Small intestine (tissue), 7 donors: ENCODE measurements at regions not wholly inside any gene's neighbourhood (a gene's known extent, or its start where the extent isn't known, plus 50 kb on each side); places are given as distances from the start of the nearest gene placed in this dataset.
"Not testable (repeated sequence)": the region's sequence is repeated elsewhere in the genome, so short reads cannot be mapped to it uniquely, and the experiment has no call there.

Experiments
- DNase-seq, 2 donors: peaks; one replicate each; pipeline versions ENCODE4 v3.0.0 to v3.0.0-alpha.2; 2013
- FAIRE-seq: peaks from 2 replicates; lab custom pipeline; 2012; peaks lifted over from hg19 to GRCh38; lab: Jason Lieb, UNC
- H3K27ac ChIP-seq, 3 donors: one replicate each; pipeline ENCODE4 v1.5.1; 2013; ENCODE audit warnings: low read length in 2 of 3, mild to moderate bottlenecking in 2 of 3, control low read depth in 1 of 3, inconsistent platforms in 1 of 3, low read depth in 1 of 3, moderate library complexity in 1 of 3
- H3K27me3 ChIP-seq, 3 donors: one replicate each; pipeline ENCODE4 v1.6.1; 2013; ENCODE audit warnings: low read length in 3 of 3, inconsistent platforms in 1 of 3; ENCODE audit not compliant: control insufficient read depth in 3 of 3, insufficient read depth in 3 of 3
- H3K36me3 ChIP-seq, 3 donors: one replicate each; pipeline ENCODE4 v1.6.1; 2013; ENCODE audit warnings: low read length in 3 of 3, inconsistent platforms in 1 of 3, low read depth in 1 of 3, mild to moderate bottlenecking in 1 of 3, moderate library complexity in 1 of 3; ENCODE audit not compliant: control insufficient read depth in 3 of 3, insufficient read depth in 2 of 3
- H3K4me1 ChIP-seq, 3 donors: one replicate each; pipeline ENCODE4 v1.6.1; 2013; ENCODE audit warnings: low read length in 2 of 3, inconsistent platforms in 1 of 3, low read depth in 1 of 3, mild to moderate bottlenecking in 1 of 3, moderate library complexity in 1 of 3; ENCODE audit not compliant: control insufficient read depth in 3 of 3, insufficient read depth in 2 of 3
- H3K4me3 ChIP-seq, 3 donors: one replicate each; pipeline ENCODE4 v1.5.1; 2013; ENCODE audit warnings: low read length in 3 of 3, control low read depth in 1 of 3, inconsistent platforms in 1 of 3, low read depth in 1 of 3, mild to moderate bottlenecking in 1 of 3, moderate library complexity in 1 of 3
- H3K9me3 ChIP-seq, 2 donors: one replicate each; pipeline ENCODE4 v1.6.1; 2013; ENCODE audit warnings: low read depth in 1 of 2, low read length in 1 of 2; ENCODE audit not compliant: control insufficient read depth in 2 of 2, insufficient read depth in 1 of 2
- WGBS, 3 donors: extraction: QIAGEN DNeasy Blood & Tissue Kit; methylation state at CpG; one replicate each; pipeline ENCODE4 v1.1.7; 2013; 5-methylcytosine and 5-hydroxymethylcytosine counted together
- donor health status: healthy with polysubstance abuse.
- donor health status: control.
- donor health status: control.
- donor health status: Bipolar disorder and iron deficiency.
- donor health status: healthy.

DNA sequence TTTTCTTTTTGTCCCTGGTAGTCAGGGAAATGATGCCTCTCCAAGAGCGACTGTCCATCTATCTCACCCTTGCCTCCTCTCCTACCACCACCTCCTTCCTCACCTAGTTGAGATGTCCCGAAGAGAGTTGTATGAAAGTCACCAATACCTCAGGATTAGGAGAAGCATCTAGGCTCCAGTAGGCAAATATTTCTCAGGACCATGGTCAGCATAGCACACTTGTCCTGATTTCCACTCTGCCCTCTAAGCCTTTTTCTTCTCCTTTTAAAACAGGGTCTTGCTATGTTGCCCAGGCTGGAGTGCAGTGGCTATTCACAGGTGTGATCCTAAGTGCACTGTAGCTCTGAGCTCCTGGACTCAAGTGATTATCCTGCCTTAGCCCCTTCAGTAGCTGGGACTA lies 268.4 kb upstream of the PELI2 start:
- no peaks in the 10 kb centered on the region for H3K4me1 ChIP-seq
- H3K27ac ChIP-seq = no peak overlapping the region
- no peak for DNase-seq
- H3K9me3 ChIP-seq = peaks cover 0 to 16% of the 10 kb centered on the region in 2 donors
- WGBS, 3 donors = 83 to 100% (median 95%) methylated on average over 2 of the region's 2 CpGs
- H3K36me3 ChIP-seq = no peaks in the 10 kb centered on the region
- no peak overlapping the region for H3K4me3 ChIP-seq
- FAIRE-seq = no peak
- no peaks in the 10 kb centered on the region for H3K27me3 ChIP-seq

GRCh38 chr14:55850825-55851241 lies 267.4 kb upstream of the PELI2 start:
- peak in 1 of 2 donors; percentile 26 for DNase-seq
- FAIRE-seq = no peak
- Histone ChIP-seq H3K27me3 (no peaks in the 10 kb centered on the region), H3K4me3 (no peak overlapping the region), H3K27ac (no peak overlapping the region), H3K4me1 (no peaks in the 10 kb centered on the region), H3K36me3 (no peaks in the 10 kb centered on the region), H3K9me3 (peaks cover 0 to 6% of the 10 kb centered on the region in 2 donors)
- WGBS, 3 donors = 52 to 63% (median 55%) methylated on average over 4 of the region's 4 CpGs

DNA sequence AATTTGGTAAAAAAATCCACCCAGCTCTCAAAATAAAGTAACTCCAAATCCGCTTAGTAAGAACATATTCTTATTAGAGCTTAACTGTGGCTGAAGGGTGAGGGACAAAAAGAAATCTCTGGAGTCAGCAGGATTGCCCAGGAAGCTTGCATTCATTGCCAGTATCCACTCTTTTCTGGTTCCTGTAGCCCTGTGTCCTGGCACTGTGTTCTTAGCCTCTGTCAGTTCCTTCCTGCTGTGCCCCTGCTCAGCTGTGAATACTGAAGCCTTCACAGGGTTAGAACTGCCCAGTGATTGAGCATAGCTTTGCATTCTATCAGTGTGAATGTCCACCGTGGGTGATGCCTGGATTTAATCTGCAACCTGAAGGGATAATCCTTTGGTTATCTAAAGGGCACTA lies 266.9 kb upstream of the PELI2 start:
- WGBS, 3 donors = 68% methylated on average over 2 of the region's 2 CpGs
- H3K4me3 ChIP-seq = no peak overlapping the region
- H3K4me1 ChIP-seq = no peaks in the 10 kb centered on the region
- H3K27ac ChIP-seq = no peak overlapping the region
- H3K9me3 ChIP-seq = peaks cover 0 to 2% of the 10 kb centered on the region in 2 donors
- H3K36me3 ChIP-seq = no peaks in the 10 kb centered on the region
- DNase-seq = no peak
- FAIRE-seq = no peak
- H3K27me3 ChIP-seq = no peaks in the 10 kb centered on the region

GRCh38 chr14:55851961-55852360 lies 266.2 kb upstream of the PELI2 start:
- Histone ChIP-seq H3K9me3 (peaks cover 0 to 2% of the 10 kb centered on the region in 2 donors), H3K27me3 (no peaks in the 10 kb centered on the region), H3K4me3 (no peak overlapping the region), H3K27ac (no peak overlapping the region), H3K4me1 (no peaks in the 10 kb centered on the region), H3K36me3 (no peaks in the 10 kb centered on the region)
- DNase-seq = no peak
- FAIRE-seq = no peak
- WGBS, 3 donors = 78 to 84% (median 84%) methylated on average over 2 of the region's 2 CpGs

DNA sequence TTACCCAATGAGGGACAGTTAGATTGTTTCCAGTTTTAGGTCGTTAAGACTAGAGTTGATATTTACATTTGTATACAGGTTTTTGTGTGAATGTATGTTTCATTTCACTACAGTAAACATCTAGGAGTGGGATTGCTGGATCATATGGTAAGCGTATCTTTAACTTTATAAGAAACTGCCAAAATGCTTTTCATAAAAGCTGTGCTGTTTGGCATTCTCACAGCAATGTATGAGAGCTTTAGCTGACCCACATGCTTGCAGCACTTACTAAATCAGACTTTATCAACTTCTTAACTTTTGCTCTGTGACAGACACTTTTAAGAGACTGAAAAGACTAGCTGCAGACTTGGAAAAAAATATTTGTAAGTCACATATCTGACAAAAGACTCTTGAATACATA lies 262.5 kb upstream of the PELI2 start:
- Histone ChIP-seq H3K36me3 (no peaks in the 10 kb centered on the region), H3K9me3 (peaks cover 0 to 2% of the 10 kb centered on the region in 2 donors), H3K4me3 (no peak overlapping the region), H3K27me3 (no peaks in the 10 kb centered on the region), H3K4me1 (no peaks in the 10 kb centered on the region), H3K27ac (no peak overlapping the region)
- DNase-seq (no peak), FAIRE-seq (no peak)
- 73 to 83% (median 74%) methylated on average over 2 of the region's 2 CpGs for WGBS, 3 donors

GRCh38 chr14:55858604-55859003 lies 259.6 kb upstream of the PELI2 start:
- WGBS, 3 donors = 89 to 97% (median 92%) methylated on average over 2 of the region's 2 CpGs
- no peak overlapping the region for H3K4me3 ChIP-seq

DNA sequence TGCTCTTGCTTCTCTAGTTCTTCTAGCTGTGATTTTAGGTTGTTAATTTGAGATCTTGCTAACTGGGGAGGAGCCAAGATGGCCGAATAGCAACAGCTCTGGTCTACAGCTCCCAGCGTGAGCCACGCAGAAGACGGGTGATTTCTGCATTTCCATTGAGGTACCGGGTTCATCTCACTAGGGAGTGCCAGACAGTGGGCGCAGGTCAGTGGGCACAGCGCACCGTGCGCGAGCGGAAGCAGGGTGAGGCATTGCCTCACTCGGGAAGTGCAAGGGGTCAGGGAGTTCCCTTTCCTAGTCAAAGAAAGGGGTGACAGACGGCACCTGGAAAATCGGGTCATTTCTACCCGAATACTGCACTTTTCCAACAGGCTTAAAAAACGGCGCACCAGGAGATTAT lies 256.6 kb upstream of the PELI2 start:
- not testable (repeated sequence) for H3K9me3 ChIP-seq, H3K36me3 ChIP-seq, H3K4me3 ChIP-seq, H3K4me1 ChIP-seq, H3K27me3 ChIP-seq, FAIRE-seq, H3K27ac ChIP-seq, DNase-seq
- WGBS, 3 donors = 95 to 97% (median 97%) methylated on average over 16 to 17 of the region's 17 CpGs

More at GRCh38 chr14:55858604-55859003, 259.6 kb upstream of the PELI2 start:
- no peaks in the 10 kb centered on the region for H3K36me3 ChIP-seq
- FAIRE-seq (no peak), DNase-seq (no peak)
- H3K4me1 ChIP-seq = no peaks in the 10 kb centered on the region
- H3K9me3 ChIP-seq = no peaks in the 10 kb centered on the region
- no peak overlapping the region for H3K27ac ChIP-seq
- no peaks in the 10 kb centered on the region for H3K27me3 ChIP-seq

- Histone ChIP-seq H3K4me1 (peaks cover 0 to 2% (median 0%) of the 10 kb centered on the region in 3 donors), H3K27ac (no peak overlapping the region), H3K4me3 (no peak overlapping the region), H3K9me3 (peaks cover 0 to 8% of the 10 kb centered on the region in 2 donors), H3K36me3 (no peaks in the 10 kb centered on the region), H3K27me3 (no peaks in the 10 kb centered on the region)
- DNase-seq = no peak
- WGBS, 3 donors = 92 to 94% (median 93%) methylated on average over 22 of the region's 22 CpGs
- FAIRE-seq = no peak
Observed at GRCh38 chr14:55864890-55865655, 253.1 kb upstream of the PELI2 start.

- H3K4me3 ChIP-seq = no peak overlapping the region
- DNase-seq (no peak), FAIRE-seq (no peak)
- peaks cover 0 to 2% (median 0%) of the 10 kb centered on the region in 3 donors for H3K4me1 ChIP-seq
- H3K36me3 ChIP-seq = no peaks in the 10 kb centered on the region
- H3K9me3 ChIP-seq = peaks cover 0 to 14% of the 10 kb centered on the region in 2 donors
- H3K27me3 ChIP-seq = no peaks in the 10 kb centered on the region
- no peak overlapping the region for H3K27ac ChIP-seq
Observed at GRCh38 chr14:55867311-55867710, 250.9 kb upstream of the PELI2 start.
